ENCODE measurements at regions not wholly inside any gene's neighbourhood (a gene's known extent, or its start where the extent isn't known, plus 50 kb on each side); places are given as distances from the start of the nearest gene placed in this dataset.

DNA sequence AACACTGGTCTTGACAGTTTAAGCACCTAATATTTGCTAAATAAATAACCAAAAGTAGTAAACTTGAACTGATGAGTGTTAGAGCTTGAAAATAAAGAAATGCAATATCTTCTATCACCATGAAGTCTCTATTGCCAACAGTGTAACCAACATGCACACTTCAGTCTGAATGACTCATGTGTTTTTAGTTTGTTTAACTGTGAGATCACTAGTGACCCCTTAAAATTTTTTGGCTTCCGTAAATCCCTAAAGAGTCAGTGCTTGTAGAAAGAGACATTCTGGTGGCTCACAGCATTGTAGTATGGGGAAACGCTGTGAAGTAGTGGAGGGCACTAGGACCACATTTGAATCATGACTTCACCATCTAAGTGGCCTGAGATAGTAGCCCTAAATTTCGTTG, 341.1 kb downstream of the PMP22 start:
- Mint-ChIP-seq H3K36me3 (ENCODE audit: unreplicated experiment) (no peaks in the 10 kb centered on the region), H3K27me3 (ENCODE audit: unreplicated experiment) (no peaks in the 10 kb centered on the region), H3K27ac (ENCODE audit: unreplicated experiment) (no peak overlapping the region), H3K4me3 (ENCODE audit: unreplicated experiment) (no peak overlapping the region), H3K9me3 (ENCODE audit: unreplicated experiment) (no peaks in the 10 kb centered on the region), H3K4me1 (ENCODE audit: low read depth, unreplicated experiment) (no peaks in the 10 kb centered on the region)
- no peak for DNase-seq
- TF ChIP-seq, protein P1, sequence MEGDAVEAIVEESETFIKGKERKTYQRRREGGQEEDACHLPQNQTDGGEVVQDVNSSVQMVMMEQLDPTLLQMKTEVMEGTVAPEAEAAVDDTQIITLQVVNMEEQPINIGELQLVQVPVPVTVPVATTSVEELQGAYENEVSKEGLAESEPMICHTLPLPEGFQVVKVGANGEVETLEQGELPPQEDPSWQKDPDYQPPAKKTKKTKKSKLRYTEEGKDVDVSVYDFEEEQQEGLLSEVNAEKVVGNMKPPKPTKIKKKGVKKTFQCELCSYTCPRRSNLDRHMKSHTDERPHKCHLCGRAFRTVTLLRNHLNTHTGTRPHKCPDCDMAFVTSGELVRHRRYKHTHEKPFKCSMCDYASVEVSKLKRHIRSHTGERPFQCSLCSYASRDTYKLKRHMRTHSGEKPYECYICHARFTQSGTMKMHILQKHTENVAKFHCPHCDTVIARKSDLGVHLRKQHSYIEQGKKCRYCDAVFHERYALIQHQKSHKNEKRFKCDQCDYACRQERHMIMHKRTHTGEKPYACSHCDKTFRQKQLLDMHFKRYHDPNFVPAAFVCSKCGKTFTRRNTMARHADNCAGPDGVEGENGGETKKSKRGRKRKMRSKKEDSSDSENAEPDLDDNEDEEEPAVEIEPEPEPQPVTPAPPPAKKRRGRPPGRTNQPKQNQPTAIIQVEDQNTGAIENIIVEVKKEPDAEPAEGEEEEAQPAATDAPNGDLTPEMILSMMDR (IDR thresholded peaks at IDR 0.05; ENCODE audit: partially characterized antibody, unreplicated experiment), result no peak

DNA sequence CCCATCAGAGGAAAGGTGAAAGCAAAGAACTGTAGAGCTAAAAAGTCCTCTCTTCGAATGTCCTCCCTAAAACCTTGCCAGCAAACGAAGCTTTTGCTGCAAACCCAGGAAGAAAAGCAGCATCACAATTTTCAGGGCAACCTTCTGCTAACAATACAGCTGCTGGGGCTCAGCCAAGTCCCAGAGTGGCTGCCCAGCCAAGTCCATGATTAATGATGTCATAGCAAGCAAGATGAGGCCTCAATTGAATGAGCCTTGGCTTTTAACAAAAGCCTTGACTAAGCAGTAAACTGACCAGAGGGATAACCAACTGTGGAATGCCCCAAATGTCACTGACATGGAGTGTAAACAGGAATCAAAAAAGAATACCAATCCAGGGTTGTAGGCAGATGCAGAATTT, 342.7 kb downstream of the PMP22 start:
- TF ChIP-seq, protein P1 (IDR thresholded peaks at IDR 0.05; ENCODE audit: partially characterized antibody, unreplicated experiment), result no peak
- Mint-ChIP-seq H3K4me1 (ENCODE audit: low read depth, unreplicated experiment) (no peaks in the 10 kb centered on the region), H3K27me3 (ENCODE audit: unreplicated experiment) (no peaks in the 10 kb centered on the region), H3K36me3 (ENCODE audit: unreplicated experiment) (no peaks in the 10 kb centered on the region), H3K27ac (ENCODE audit: unreplicated experiment) (no peak overlapping the region), H3K4me3 (ENCODE audit: unreplicated experiment) (no peak overlapping the region), H3K9me3 (ENCODE audit: unreplicated experiment) (no peaks in the 10 kb centered on the region)
- DNase-seq, result no peak

DNA sequence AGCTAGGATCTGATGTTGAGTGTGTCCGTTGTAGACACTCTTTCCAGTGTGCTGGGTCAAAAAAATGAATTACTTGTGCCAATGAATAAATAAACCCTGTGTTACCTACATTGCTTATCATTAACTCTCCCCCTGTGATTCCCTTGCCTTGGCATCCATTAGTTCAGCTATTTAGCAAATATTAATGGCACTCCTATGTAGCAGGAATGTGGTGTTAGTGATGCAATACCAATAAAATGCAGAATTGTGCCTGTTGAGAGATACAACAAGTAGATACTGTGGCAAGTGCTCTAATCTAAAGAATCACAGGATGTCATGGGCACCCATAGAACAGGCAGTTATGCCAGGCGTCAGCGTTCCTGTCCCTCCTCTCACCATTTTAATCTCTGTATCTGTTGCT, 343.2 kb downstream of the PMP22 start:
- Mint-ChIP-seq H3K27me3 (ENCODE audit: unreplicated experiment) (no peaks in the 10 kb centered on the region), H3K4me3 (ENCODE audit: unreplicated experiment) (no peak overlapping the region), H3K36me3 (ENCODE audit: unreplicated experiment) (no peaks in the 10 kb centered on the region), H3K27ac (ENCODE audit: unreplicated experiment) (no peak overlapping the region), H3K4me1 (ENCODE audit: low read depth, unreplicated experiment) (no peaks in the 10 kb centered on the region), H3K9me3 (ENCODE audit: unreplicated experiment) (no peaks in the 10 kb centered on the region)
- no peak for DNase-seq
- TF ChIP-seq, protein P1 (IDR thresholded peaks at IDR 0.05; ENCODE audit: partially characterized antibody, unreplicated experiment), result no peak

DNA sequence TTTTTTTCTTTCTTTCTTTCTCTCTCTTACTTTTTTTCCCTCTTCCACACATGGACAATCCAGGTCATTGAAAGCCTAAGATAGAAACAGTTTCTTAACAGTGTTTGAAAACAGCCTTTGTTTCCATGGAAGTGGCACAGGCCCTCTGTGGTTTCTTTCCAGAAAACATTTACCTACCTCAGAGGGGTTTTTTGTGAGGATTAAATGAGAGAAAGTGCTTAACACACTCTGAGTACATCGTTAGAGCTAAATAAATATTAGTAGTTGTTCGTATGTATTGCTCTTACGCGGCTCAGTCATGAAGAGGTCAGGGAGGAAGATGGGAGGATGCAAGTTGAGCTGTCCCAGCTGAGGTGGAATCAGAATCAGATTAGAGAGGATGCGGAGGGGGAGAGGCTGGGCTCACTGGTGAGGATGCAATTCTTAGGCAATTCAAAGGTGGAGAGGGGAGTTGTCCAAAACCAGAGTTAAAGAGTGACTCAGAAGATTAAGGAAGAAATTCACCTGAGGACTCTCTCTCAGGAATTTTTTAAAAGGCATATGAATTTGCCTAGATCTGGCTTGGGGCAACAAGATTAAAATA, 345.4 kb downstream of the PMP22 start:
- DNase-seq, result no peak
- Mint-ChIP-seq H3K4me3 (ENCODE audit: unreplicated experiment) (no peak overlapping the region), H3K9me3 (ENCODE audit: unreplicated experiment) (no peaks in the 10 kb centered on the region), H3K36me3 (ENCODE audit: unreplicated experiment) (no peaks in the 10 kb centered on the region), H3K4me1 (ENCODE audit: low read depth, unreplicated experiment) (no peaks in the 10 kb centered on the region), H3K27ac (ENCODE audit: unreplicated experiment) (no peak overlapping the region), H3K27me3 (ENCODE audit: unreplicated experiment) (no peaks in the 10 kb centered on the region)
- TF ChIP-seq, protein P1 (IDR thresholded peaks at IDR 0.05; ENCODE audit: partially characterized antibody, unreplicated experiment), result no peak

DNA sequence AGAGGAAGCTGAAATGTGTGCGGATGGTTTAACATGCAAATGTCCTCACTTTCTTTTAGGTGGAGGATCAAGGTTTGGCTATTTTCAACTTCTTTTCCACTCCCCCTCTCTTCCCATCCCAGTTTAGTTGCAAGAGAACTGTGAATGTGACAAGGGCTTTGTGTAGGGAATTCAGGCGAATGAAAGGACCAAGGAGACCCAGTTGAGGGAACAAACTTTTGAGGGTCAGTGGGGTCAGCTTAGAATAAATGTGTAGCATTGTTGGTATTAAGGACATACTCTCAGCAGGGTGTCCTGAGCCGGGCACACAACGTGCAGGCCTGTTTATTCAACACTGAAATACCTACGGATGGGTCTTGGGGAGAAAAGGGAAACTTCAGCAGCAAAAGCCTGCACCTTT, 346.0 kb downstream of the PMP22 start:
- TF ChIP-seq, protein P1 (IDR thresholded peaks at IDR 0.05; ENCODE audit: partially characterized antibody, unreplicated experiment), result no peak
- no peaks in the 10 kb centered on the region for H3K9me3 Mint-ChIP-seq (ENCODE audit: unreplicated experiment)
- no peaks in the 10 kb centered on the region for H3K36me3 Mint-ChIP-seq (ENCODE audit: unreplicated experiment)
- H3K27me3 Mint-ChIP-seq (ENCODE audit: unreplicated experiment), result no peaks in the 10 kb centered on the region
- DNase-seq, result no peak
- H3K27ac Mint-ChIP-seq (ENCODE audit: unreplicated experiment), result no peak overlapping the region
- H3K4me1 Mint-ChIP-seq (ENCODE audit: low read depth, unreplicated experiment), result no peaks in the 10 kb centered on the region
- H3K4me3 Mint-ChIP-seq (ENCODE audit: unreplicated experiment), result no peak overlapping the region

Measured in glutamatergic neuron (in vitro differentiated cells).